GM21515 (cell line): ENCODE measurements at regions not wholly inside any gene's neighbourhood (a gene's known extent, or its start where the extent isn't known, plus 50 kb on each side); places are given as distances from the start of the nearest gene placed in this dataset.
"Not testable (repeated sequence)": the region's sequence is repeated elsewhere in the genome, so short reads cannot be mapped to it uniquely, and the experiment has no call there.

Source experiments
- ATAC-seq: cut with Tn5 transposase; IDR thresholded peaks from one replicate; pipeline ENCODE4 v1.9.1; 2021; ENCODE audit not compliant: unreplicated experiment

GRCh38 chr5:23451156-23451555 lies 56.3 kb upstream of the PRDM9 start:
- no peak for ATAC-seq

- ATAC-seq = no peak
Observed at GRCh38 chr5:23450187-23450586, 57.2 kb upstream of the PRDM9 start.

GRCh38 chr5:23448627-23449026 lies 58.8 kb upstream of the PRDM9 start:
- no peak for ATAC-seq

GRCh38 chr5:23446424-23446823 lies 61.0 kb upstream of the PRDM9 start:
- ATAC-seq = no peak

- ATAC-seq = no peak
Observed at GRCh38 chr5:23445573-23445972, 61.8 kb upstream of the PRDM9 start.

- ATAC-seq = no peak
Observed at GRCh38 chr5:23440703-23441102, 66.7 kb upstream of the PRDM9 start.

GRCh38 chr5:23437011-23437410 lies 70.4 kb upstream of the PRDM9 start:
- no peak for ATAC-seq

GRCh38 chr5:23433534-23434315 lies 73.7 kb upstream of the PRDM9 start:
- ATAC-seq = no peak

- no peak for ATAC-seq
Observed at GRCh38 chr5:23428705-23429104, 78.7 kb upstream of the PRDM9 start.

- not testable (repeated sequence) for ATAC-seq
Observed at GRCh38 chr5:23420214-23420613, 87.2 kb upstream of the PRDM9 start.

- no peak for ATAC-seq
Observed at GRCh38 chr5:23419115-23419514, 88.3 kb upstream of the PRDM9 start.

- no peak for ATAC-seq
Observed at GRCh38 chr5:23412515-23412914, 94.9 kb upstream of the PRDM9 start.

- ATAC-seq = no peak
Observed at GRCh38 chr5:23411994-23412393, 95.4 kb upstream of the PRDM9 start.

GRCh38 chr5:23411200-23411599 lies 96.2 kb upstream of the PRDM9 start:
- ATAC-seq = no peak

GRCh38 chr5:23410775-23411174 lies 96.6 kb upstream of the PRDM9 start:
- ATAC-seq = not testable (repeated sequence)

- no peak for ATAC-seq
Observed at GRCh38 chr5:23405316-23406068, 101.9 kb upstream of the PRDM9 start.

GRCh38 chr5:23402585-23402984 lies 104.8 kb upstream of the PRDM9 start:
- ATAC-seq = no peak

- ATAC-seq = no peak
Observed at GRCh38 chr5:23400951-23401350, 106.5 kb upstream of the PRDM9 start.

GRCh38 chr5:23396346-23396745 lies 111.1 kb upstream of the PRDM9 start:
- no peak for ATAC-seq

- no peak for ATAC-seq
Observed at GRCh38 chr5:23389291-23390101, 117.9 kb upstream of the PRDM9 start.

GRCh38 chr5:23385036-23385435 lies 122.4 kb upstream of the PRDM9 start:
- ATAC-seq = no peak

GRCh38 chr5:23372177-23372576 lies 135.2 kb upstream of the PRDM9 start:
- ATAC-seq = no peak
